ENCODE measurements at regions not wholly inside any gene's neighbourhood (a gene's known extent, or its start where the extent isn't known, plus 50 kb on each side); places are given as distances from the start of the nearest gene placed in this dataset.

DNA sequence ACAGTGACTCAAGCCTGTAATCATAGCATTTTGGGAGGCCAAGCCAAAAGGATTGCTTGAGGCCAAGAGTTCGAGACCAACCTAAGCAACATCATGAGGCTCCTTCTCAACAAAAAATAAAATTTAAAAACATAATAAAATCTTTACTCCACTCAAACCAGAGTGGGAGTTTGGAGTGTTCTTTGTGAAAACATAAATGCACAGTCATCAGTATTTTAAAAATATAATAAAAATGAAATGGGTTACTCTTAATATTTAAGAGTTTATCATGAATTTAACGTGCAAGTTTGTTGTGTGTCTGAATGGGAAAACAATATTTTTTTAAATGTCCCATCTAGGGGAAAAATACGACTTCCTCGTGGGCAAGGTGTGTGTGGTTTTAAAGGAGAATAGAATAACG, 78.6 kb upstream of the STARD13 start:
- 43% methylated on average over 5 of the region's 5 CpGs for WGBS (ENCODE audit: missing lambda C conversion rate)
- FAIRE-seq = no peak
- no peak overlapping the region for H3K4me3 ChIP-seq

DNA sequence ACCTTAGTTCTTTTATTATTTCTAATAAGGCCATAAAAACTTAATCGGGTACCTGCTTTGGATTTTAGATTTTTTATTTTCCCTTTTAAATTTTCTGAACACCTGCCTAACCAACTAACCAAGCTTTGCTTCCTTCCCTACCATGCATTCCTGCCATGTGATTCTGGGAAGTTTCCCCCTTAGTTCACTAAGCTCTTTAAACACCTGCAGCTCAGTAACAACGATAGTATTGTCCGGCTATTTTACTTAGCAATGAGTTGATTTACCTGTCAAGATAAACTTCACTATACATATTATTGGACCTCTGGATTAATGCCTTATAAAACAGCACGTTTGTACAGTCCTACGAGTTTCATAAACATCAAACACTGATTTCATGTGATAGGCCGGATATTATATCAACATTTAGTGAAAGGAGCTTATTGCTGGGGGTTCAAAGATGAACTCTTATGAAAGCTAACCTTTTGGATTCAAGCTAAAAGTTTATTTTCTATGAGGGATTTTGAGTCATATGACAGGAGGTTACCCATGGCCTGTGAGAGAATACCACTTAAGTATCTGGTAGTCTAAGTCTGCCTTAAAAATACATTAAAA, 81.0 kb upstream of the STARD13 start:
- ChIA-PET CTCF (interaction anchor here (0.6 to 1.2 kb wide), 2 partner anchors 139 to 303 kb away, joined by 4 read pairs; no protein-coding TSS in a partner anchor), POLR2A (no interaction called here)
- Histone ChIP-seq H3K4me1 (no peaks in the 10 kb centered on the region), H3K4me3 (no peak overlapping the region), H3K27ac (no peak overlapping the region), H3K9me3 (no peaks in the 10 kb centered on the region; the same call in 2 of the 3 replicates), H3K4me2 (no peak overlapping the region)
- DNase-seq (ENCODE audit: low read depth in 1 of 2, low spot score in 1 of 2) (no peak), FAIRE-seq (no peak), ATAC-seq (no peak)
- no peak for TF ChIP-seq BHLHE40 (IDR thresholded peaks at IDR 0.05; ENCODE audit: low read depth, low read length)
- no peak for TF ChIP-seq MYC (IDR thresholded peaks at IDR 0.05; ENCODE audit: borderline replicate concordance, low read length)
- no peak for TF ChIP-seq RFX5 (IDR thresholded peaks at IDR 0.05)
- TF ChIP-seq HEYL (CRISPR knock-in tag; IDR thresholded peaks at IDR 0.05) = no peak
- TF ChIP-seq EHF (CRISPR knock-in tag; IDR thresholded peaks at IDR 0.05) = no peak
- no peak for TF ChIP-seq SREBF2 (IDR thresholded peaks at IDR 0.05)
- TF ChIP-seq ZFP36 (IDR thresholded peaks at IDR 0.05; ENCODE audit: borderline replicate concordance, partially characterized antibody) = no peak
- TF ChIP-seq ZC3H11A (IDR thresholded peaks at IDR 0.05) = no peak
- no peak for TF ChIP-seq CBX8 (IDR thresholded peaks at IDR 0.05)
- TF ChIP-seq RNF2 (IDR thresholded peaks at IDR 0.05; ENCODE audit: borderline replicate concordance, low read depth) = no peak
- 75% methylated on average over 6 of the region's 6 CpGs for WGBS (ENCODE audit: missing lambda C conversion rate)

More for the DNA sequence above, 78.6 kb upstream of the STARD13 start:
- POLR2A ChIA-PET = no interaction called here
- TF ChIP-seq HOXB13 (CRISPR knock-in tag; IDR thresholded peaks at IDR 0.05; ENCODE audit: low read depth) (no peak), MAFK (IDR thresholded peaks at IDR 0.05; ENCODE audit: partially characterized antibody) (peak; percentile 61), EHF (CRISPR knock-in tag; IDR thresholded peaks at IDR 0.05) (no peak)
- ATAC-seq = no peak
- no peaks in the 10 kb centered on the region for H3K4me1 ChIP-seq
- DNase-seq (ENCODE audit: low read depth in 1 of 2, low spot score in 1 of 2) = no peak
- no peaks in the 10 kb centered on the region; the same call in 1 of the 3 replicates for H3K9me3 ChIP-seq
- no peak overlapping the region for H3K27ac ChIP-seq
- CTCF ChIA-PET = no interaction called here
- no peak overlapping the region for H3K4me2 ChIP-seq

DNA sequence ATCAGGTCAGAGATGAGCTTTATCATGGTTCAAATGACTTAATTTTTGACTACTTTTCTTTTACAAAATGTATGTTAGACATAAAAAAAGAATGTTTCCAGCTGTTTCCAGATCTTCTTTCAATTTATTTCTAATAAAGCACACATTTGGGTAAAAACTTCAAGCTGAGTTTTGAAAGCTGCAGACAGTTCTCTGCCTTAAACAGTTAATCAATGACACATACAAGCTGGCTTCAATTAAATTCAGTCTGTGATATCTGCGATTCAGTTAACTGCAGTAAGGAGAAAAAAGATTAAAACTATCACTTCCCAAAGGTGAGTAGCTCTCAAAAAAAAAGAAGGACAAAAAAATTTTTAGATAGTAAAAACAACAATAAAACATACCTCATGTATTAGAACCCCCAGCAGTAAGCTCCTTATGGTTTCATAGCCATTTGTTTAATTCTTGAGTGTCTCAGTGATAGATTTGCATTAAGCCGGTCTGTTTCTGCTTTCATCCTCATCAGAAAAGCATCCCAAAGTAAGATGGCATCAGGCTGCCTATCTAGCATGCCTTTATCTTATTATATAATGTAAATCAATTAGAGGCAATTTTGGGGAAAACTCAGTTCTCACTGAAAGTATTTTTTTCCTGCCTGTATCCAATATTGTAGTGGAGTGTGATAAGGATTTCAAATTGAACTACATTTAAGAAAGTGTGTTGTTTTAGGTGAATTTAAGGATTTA, 81.8 kb upstream of the STARD13 start:
- no peaks in the 10 kb centered on the region for H3K4me1 ChIP-seq
- H3K4me2 ChIP-seq = no peak overlapping the region
- POLR2A ChIA-PET = no interaction called here
- 90% methylated on average over 2 of the region's 2 CpGs for WGBS (ENCODE audit: missing lambda C conversion rate)
- H3K9me3 ChIP-seq = no peaks in the 10 kb centered on the region
- no peak for FAIRE-seq
- no peak for ATAC-seq
- CTCF ChIA-PET = interaction anchor here (0.6 to 1.2 kb wide), 2 partner anchors 140 to 304 kb away, joined by 4 read pairs; no protein-coding TSS in a partner anchor
- no peak overlapping the region for H3K4me3 ChIP-seq
- no peak overlapping the region for H3K27ac ChIP-seq
- DNase-seq (ENCODE audit: low read depth in 1 of 2, low spot score in 1 of 2) = no peak
- TF ChIP-seq ZFP36 (IDR thresholded peaks at IDR 0.05; ENCODE audit: borderline replicate concordance, partially characterized antibody) (no peak), TFCP2L1 (CRISPR knock-in tag; IDR thresholded peaks at IDR 0.05) (no peak), CBX8 (IDR thresholded peaks at IDR 0.05) (no peak), HDAC2 (IDR thresholded peaks at IDR 0.05) (no peak)
- TF ChIP-seq, protein P1, sequence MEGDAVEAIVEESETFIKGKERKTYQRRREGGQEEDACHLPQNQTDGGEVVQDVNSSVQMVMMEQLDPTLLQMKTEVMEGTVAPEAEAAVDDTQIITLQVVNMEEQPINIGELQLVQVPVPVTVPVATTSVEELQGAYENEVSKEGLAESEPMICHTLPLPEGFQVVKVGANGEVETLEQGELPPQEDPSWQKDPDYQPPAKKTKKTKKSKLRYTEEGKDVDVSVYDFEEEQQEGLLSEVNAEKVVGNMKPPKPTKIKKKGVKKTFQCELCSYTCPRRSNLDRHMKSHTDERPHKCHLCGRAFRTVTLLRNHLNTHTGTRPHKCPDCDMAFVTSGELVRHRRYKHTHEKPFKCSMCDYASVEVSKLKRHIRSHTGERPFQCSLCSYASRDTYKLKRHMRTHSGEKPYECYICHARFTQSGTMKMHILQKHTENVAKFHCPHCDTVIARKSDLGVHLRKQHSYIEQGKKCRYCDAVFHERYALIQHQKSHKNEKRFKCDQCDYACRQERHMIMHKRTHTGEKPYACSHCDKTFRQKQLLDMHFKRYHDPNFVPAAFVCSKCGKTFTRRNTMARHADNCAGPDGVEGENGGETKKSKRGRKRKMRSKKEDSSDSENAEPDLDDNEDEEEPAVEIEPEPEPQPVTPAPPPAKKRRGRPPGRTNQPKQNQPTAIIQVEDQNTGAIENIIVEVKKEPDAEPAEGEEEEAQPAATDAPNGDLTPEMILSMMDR (IDR thresholded peaks at IDR 0.05) = no peak

DNA sequence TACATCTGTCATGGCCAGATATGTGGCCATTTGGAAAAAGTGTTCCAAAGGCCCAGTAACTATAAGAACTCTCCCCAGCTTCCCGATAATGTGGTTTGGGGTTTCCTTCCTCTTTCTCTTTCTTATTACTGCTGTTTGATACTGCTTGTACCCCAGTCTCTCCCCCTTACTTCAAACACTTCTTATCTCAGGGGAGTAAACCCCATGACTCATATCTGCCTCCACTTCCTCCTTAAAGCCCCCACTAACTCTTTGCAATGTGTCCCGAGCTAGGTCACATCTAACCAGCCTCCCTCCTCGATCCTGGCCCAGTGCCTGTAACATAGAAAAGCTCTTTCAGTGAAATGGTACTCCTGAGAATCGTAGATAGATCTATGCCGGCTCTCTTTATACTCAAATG, 82.4 kb upstream of the STARD13 start:
- Histone ChIP-seq H3K4me3 (no peak overlapping the region), H3K4me2 (no peak overlapping the region), H3K27ac (no peak overlapping the region), H3K9me3 (no peaks in the 10 kb centered on the region), H3K4me1 (no peaks in the 10 kb centered on the region)
- ChIA-PET CTCF (no interaction called here), POLR2A (no interaction called here)
- ATAC-seq (no peak), FAIRE-seq (no peak), DNase-seq (ENCODE audit: low read depth in 1 of 2, low spot score in 1 of 2) (no peak)
- TF ChIP-seq NPAS2 (CRISPR knock-in tag; IDR thresholded peaks at IDR 0.05; ENCODE audit: borderline replicate concordance) = no peak
- no peak for TF ChIP-seq HOXB13 (CRISPR knock-in tag; IDR thresholded peaks at IDR 0.05; ENCODE audit: low read depth)
- no peak for TF ChIP-seq FOSL2 (IDR thresholded peaks at IDR 0.05)
- TF ChIP-seq FOSL2 (CRISPR knock-in tag; IDR thresholded peaks at IDR 0.05) = no peak
- no peak for TF ChIP-seq JUN (IDR thresholded peaks at IDR 0.05)
- no peak for TF ChIP-seq SREBF2 (IDR thresholded peaks at IDR 0.05)
- TF ChIP-seq, protein P2, sequence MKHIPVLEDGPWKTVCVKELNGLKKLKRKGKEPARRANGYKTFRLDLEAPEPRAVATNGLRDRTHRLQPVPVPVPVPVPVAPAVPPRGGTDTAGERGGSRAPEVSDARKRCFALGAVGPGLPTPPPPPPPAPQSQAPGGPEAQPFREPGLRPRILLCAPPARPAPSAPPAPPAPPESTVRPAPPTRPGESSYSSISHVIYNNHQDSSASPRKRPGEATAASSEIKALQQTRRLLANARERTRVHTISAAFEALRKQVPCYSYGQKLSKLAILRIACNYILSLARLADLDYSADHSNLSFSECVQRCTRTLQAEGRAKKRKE (CRISPR knock-in tag; IDR thresholded peaks at IDR 0.05; ENCODE audit: low read depth) = no peak
- no peak for TF ChIP-seq ZSCAN20 (CRISPR knock-in tag; IDR thresholded peaks at IDR 0.05)
- TF ChIP-seq RAD21 (conservative IDR thresholded peaks at IDR 0.05 in 1 of 2, IDR thresholded peaks at IDR 0.05 in 1 of 2) = no peak
- TF ChIP-seq HOXA7 (CRISPR knock-in tag; IDR thresholded peaks at IDR 0.05) = no peak
- TF ChIP-seq, protein P3, sequence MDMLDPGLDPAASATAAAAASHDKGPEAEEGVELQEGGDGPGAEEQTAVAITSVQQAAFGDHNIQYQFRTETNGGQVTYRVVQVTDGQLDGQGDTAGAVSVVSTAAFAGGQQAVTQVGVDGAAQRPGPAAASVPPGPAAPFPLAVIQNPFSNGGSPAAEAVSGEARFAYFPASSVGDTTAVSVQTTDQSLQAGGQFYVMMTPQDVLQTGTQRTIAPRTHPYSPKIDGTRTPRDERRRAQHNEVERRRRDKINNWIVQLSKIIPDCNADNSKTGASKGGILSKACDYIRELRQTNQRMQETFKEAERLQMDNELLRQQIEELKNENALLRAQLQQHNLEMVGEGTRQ (IDR thresholded peaks at IDR 0.05) = no peak
- WGBS (ENCODE audit: missing lambda C conversion rate) = 55% methylated on average over 5 of the region's 5 CpGs
